Chondrocyte (in vitro differentiated cells): ENCODE measurements at regions not wholly inside any gene's neighbourhood (a gene's known extent, or its start where the extent isn't known, plus 50 kb on each side); places are given as distances from the start of the nearest gene placed in this dataset.

ENCODE experiments used
- DNase-seq: peaks from one replicate; pipeline ENCODE4 v3.0.0; 2021; ENCODE audit warnings: mixed read lengths, low spot score
- H3K27ac Mint-ChIP-seq: one replicate; pipeline ENCODE4 v1.8.0; 2021; ENCODE audit warnings: mild to moderate bottlenecking, moderate library complexity, mixed read lengths; ENCODE audit not compliant: unreplicated experiment
- H3K27me3 Mint-ChIP-seq: 2 replicates; pipeline ENCODE4 v1.8.0; 2021; ENCODE audit warnings: low read depth, mixed read lengths
- H3K36me3 Mint-ChIP-seq: 2 replicates; pipeline ENCODE4 v1.8.0; 2021; ENCODE audit warnings: low read depth, mixed read lengths
- H3K4me1 Mint-ChIP-seq: 2 replicates; pipeline ENCODE4 v1.8.0; 2021; ENCODE audit warnings: low read depth, mild to moderate bottlenecking, mixed read lengths
- H3K4me3 Mint-ChIP-seq: one replicate; pipeline ENCODE4 v1.8.0; 2021; ENCODE audit warnings: mild to moderate bottlenecking, moderate library complexity, mixed read lengths; ENCODE audit not compliant: unreplicated experiment
- H3K9me3 Mint-ChIP-seq: 2 replicates; pipeline ENCODE4 v1.8.0; 2021; ENCODE audit warnings: low read depth, mixed read lengths
- CTCF ChIP-seq: fragments of 200-600 bp; sonication (generic); IDR thresholded peaks from 2 replicates; pipeline ENCODE4 v1.5.0; 2021; ENCODE audit warnings: antibody characterized with exemption, mild to moderate bottlenecking, moderate library complexity

- Mint-ChIP-seq H3K36me3 (no peaks in the 10 kb centered on the region), H3K27me3 (no peaks in the 10 kb centered on the region), H3K4me3 (no peak overlapping the region), H3K4me1 (no peaks in the 10 kb centered on the region), H3K27ac (no peak overlapping the region), H3K9me3 (no peaks in the 10 kb centered on the region)
- no peak for DNase-seq
- TF ChIP-seq CTCF, result no peak
Observed at GRCh38 chr12:39040275-39040674, 134.9 kb upstream of the CPNE8 start.

- H3K9me3 Mint-ChIP-seq, result no peaks in the 10 kb centered on the region
- no peak for DNase-seq
Observed at GRCh38 chr12:39037115-39037514, 131.7 kb upstream of the CPNE8 start.

GRCh38 chr12:39036105-39036504 is 130.7 kb upstream of the CPNE8 start:
- Mint-ChIP-seq H3K4me1 (no peaks in the 10 kb centered on the region), H3K27me3 (no peaks in the 10 kb centered on the region), H3K9me3 (no peaks in the 10 kb centered on the region), H3K4me3 (no peak overlapping the region), H3K36me3 (no peaks in the 10 kb centered on the region), H3K27ac (no peak overlapping the region)
- no peak for TF ChIP-seq CTCF
- no peak for DNase-seq

More at GRCh38 chr12:39037115-39037514, 131.7 kb upstream of the CPNE8 start:
- no peak overlapping the region for H3K27ac Mint-ChIP-seq
- no peaks in the 10 kb centered on the region for H3K27me3 Mint-ChIP-seq
- H3K4me1 Mint-ChIP-seq, result no peaks in the 10 kb centered on the region
- no peak for TF ChIP-seq CTCF
- H3K4me3 Mint-ChIP-seq, result no peak overlapping the region
- no peaks in the 10 kb centered on the region for H3K36me3 Mint-ChIP-seq

GRCh38 chr12:39033782-39034181 is 128.4 kb upstream of the CPNE8 start:
- no peaks in the 10 kb centered on the region for H3K36me3 Mint-ChIP-seq
- TF ChIP-seq CTCF, result no peak
- H3K27me3 Mint-ChIP-seq, result no peaks in the 10 kb centered on the region
- H3K4me3 Mint-ChIP-seq, result no peak overlapping the region
- no peaks in the 10 kb centered on the region for H3K9me3 Mint-ChIP-seq
- H3K4me1 Mint-ChIP-seq, result no peaks in the 10 kb centered on the region
- no peak for DNase-seq
- no peak overlapping the region for H3K27ac Mint-ChIP-seq

- H3K27ac Mint-ChIP-seq, result no peak overlapping the region
- no peaks in the 10 kb centered on the region for H3K4me1 Mint-ChIP-seq
- H3K9me3 Mint-ChIP-seq, result no peaks in the 10 kb centered on the region
- no peaks in the 10 kb centered on the region for H3K36me3 Mint-ChIP-seq
- no peak overlapping the region for H3K4me3 Mint-ChIP-seq
- no peak for TF ChIP-seq CTCF
- H3K27me3 Mint-ChIP-seq, result no peaks in the 10 kb centered on the region
- DNase-seq, result no peak
Observed at GRCh38 chr12:39032448-39032847, 127.1 kb upstream of the CPNE8 start.
